H9 (cell line): ENCODE measurements at regions not wholly inside any gene's neighbourhood (a gene's known extent, or its start where the extent isn't known, plus 50 kb on each side); places are given as distances from the start of the nearest gene placed in this dataset.

Experiments
- DNase-seq: peaks from one replicate; pipeline ENCODE4 v3.0.0-alpha.2; 2017
- H2AFZ ChIP-seq: one replicate; pipeline ENCODE4 v1.6.1; 2013; ENCODE audit warnings: mild to moderate bottlenecking, low read length, control low read depth, moderate library complexity
- H2AK5ac ChIP-seq: 2 replicates; pipeline ENCODE4 v1.6.1; 2013; ENCODE audit warnings: low read length, control low read depth, mixed read lengths; ENCODE audit not compliant: insufficient read length
- H2BK120ac ChIP-seq: one replicate; pipeline ENCODE4 v1.6.1; 2013; ENCODE audit warnings: low read depth, mild to moderate bottlenecking, low read length, control low read depth, inconsistent platforms; ENCODE audit not compliant: poor library complexity, severe bottlenecking
- H2BK12ac ChIP-seq: 2 replicates; pipeline ENCODE4 v1.6.1; 2013; ENCODE audit warnings: low read length, control low read depth, mixed read lengths, low read depth; ENCODE audit not compliant: insufficient read length
- H2BK15ac ChIP-seq: 2 replicates; pipeline ENCODE4 v1.6.1; 2013; ENCODE audit warnings: low read depth, low read length, control low read depth
- H2BK20ac ChIP-seq: one replicate; pipeline ENCODE4 v1.6.1; 2013; ENCODE audit warnings: low read depth, mild to moderate bottlenecking, low read length, control low read depth, inconsistent platforms; ENCODE audit not compliant: poor library complexity, severe bottlenecking
- H2BK5ac ChIP-seq: 2 replicates; pipeline ENCODE4 v1.6.1; 2013; ENCODE audit warnings: low read length, control low read depth, mixed read lengths; ENCODE audit not compliant: insufficient read length
- H3K14ac ChIP-seq: 2 replicates; pipeline ENCODE4 v1.6.1; 2013; ENCODE audit warnings: low read length, control low read depth; ENCODE audit not compliant: insufficient read depth
- H3K18ac ChIP-seq: 2 replicates; pipeline ENCODE4 v1.6.1; 2013; ENCODE audit warnings: low read depth, mild to moderate bottlenecking, mixed read lengths, low read length, control low read depth; ENCODE audit not compliant: insufficient read length
- H3K23ac ChIP-seq: 2 replicates; pipeline ENCODE4 v1.6.1; 2013; ENCODE audit warnings: low read length, control low read depth, mixed read lengths, low read depth; ENCODE audit not compliant: insufficient read length
- H3K23me2 ChIP-seq: 2 replicates; pipeline ENCODE4 v1.6.1; 2013; ENCODE audit warnings: low read depth, mild to moderate bottlenecking, mixed read lengths, low read length, control low read depth; ENCODE audit not compliant: insufficient read length, poor library complexity, severe bottlenecking
- H3K27ac ChIP-seq: 2 replicates; pipeline ENCODE4 v1.5.1; 2013; ENCODE audit warnings: low read length, control low read depth, mixed read lengths, low read depth; ENCODE audit not compliant: insufficient read length
- H3K27me3 ChIP-seq: 2 replicates; pipeline ENCODE4 v1.6.1; 2013; ENCODE audit warnings: low read length, control low read depth, inconsistent platforms; ENCODE audit not compliant: insufficient read depth
- H3K4ac ChIP-seq: 2 replicates; pipeline ENCODE4 v1.6.1; 2013; ENCODE audit warnings: low read depth, mild to moderate bottlenecking, control low read depth, inconsistent platforms, low read length, moderate library complexity
- H3K4me1 ChIP-seq: 2 replicates; pipeline ENCODE4 v1.6.1; 2013; ENCODE audit warnings: low read length, control low read depth, inconsistent platforms; ENCODE audit not compliant: insufficient read depth
- H3K4me2 ChIP-seq: 2 replicates; pipeline ENCODE4 v1.6.1; 2013; ENCODE audit warnings: low read length, control low read depth, mixed read lengths; ENCODE audit not compliant: insufficient read length, insufficient read depth
- H3K56ac ChIP-seq: 2 replicates; pipeline ENCODE4 v1.6.1; 2013; ENCODE audit warnings: low read depth, mild to moderate bottlenecking, mixed read lengths, low read length, control low read depth; ENCODE audit not compliant: insufficient read length
- H3K79me1 ChIP-seq: 2 replicates; pipeline ENCODE4 v1.6.1; 2013; ENCODE audit warnings: low read depth, mild to moderate bottlenecking, moderate library complexity, low read length, control low read depth, inconsistent platforms; ENCODE audit not compliant: insufficient read depth, poor library complexity, severe bottlenecking
- H3K79me2 ChIP-seq: 2 replicates; pipeline ENCODE4 v1.6.1; 2013; ENCODE audit warnings: low read length, control low read depth, inconsistent platforms; ENCODE audit not compliant: insufficient read depth
- H3K9ac ChIP-seq: 2 replicates; pipeline ENCODE4 v1.6.1; 2013; ENCODE audit warnings: low read length, control low read depth, mixed read lengths; ENCODE audit not compliant: insufficient read length; ENCODE audit errors: extremely low read depth
- H3K9me3 ChIP-seq: one replicate; pipeline ENCODE4 v1.6.1; 2013; ENCODE audit warnings: low read depth, low read length, inconsistent platforms; ENCODE audit not compliant: control insufficient read depth
- H3T11ph ChIP-seq: one replicate; pipeline ENCODE4 v1.6.1; 2013; ENCODE audit warnings: mild to moderate bottlenecking, low read length, control low read depth, inconsistent platforms
- H4K20me1 ChIP-seq: one replicate; pipeline ENCODE4 v1.6.1; 2013; ENCODE audit not compliant: control insufficient read depth, insufficient read length, insufficient read depth
- H4K5ac ChIP-seq: 2 replicates; pipeline ENCODE4 v1.6.1; 2013; ENCODE audit warnings: low read depth, mild to moderate bottlenecking, mixed read lengths, low read length, control low read depth; ENCODE audit not compliant: insufficient read length
- H4K8ac ChIP-seq: replicated peaks from 2 replicates; pipeline ENCODE4 v1.6.1; 2013; ENCODE audit warnings: low read length, control low read depth, mixed read lengths, low read depth; ENCODE audit not compliant: insufficient read length
- H4K91ac ChIP-seq: 2 replicates; pipeline ENCODE4 v1.6.1; 2013; ENCODE audit warnings: low read depth, mild to moderate bottlenecking, moderate library complexity, mixed read lengths, low read length, control low read depth; ENCODE audit not compliant: insufficient read length
- H3K27ac Mint-ChIP-seq, 3 experiments: 2 replicates in 2 of 3; 3 replicates in 1 of 3; pipeline ENCODE4 v1.8.0; 2020 to 2021; ENCODE audit warnings: mixed read lengths in 3 of 3, mild to moderate bottlenecking in 1 of 3, moderate library complexity in 1 of 3
- H3K27me3 Mint-ChIP-seq: 2 replicates; pipeline ENCODE4 v1.8.0; 2021; ENCODE audit warnings: low read depth, mild to moderate bottlenecking, moderate library complexity, mixed read lengths
- H3K36me3 Mint-ChIP-seq, 3 experiments: 2 replicates in 2 of 3; 3 replicates in 1 of 3; pipeline ENCODE4 v1.8.0; 2020 to 2021; ENCODE audit warnings: low read depth in 3 of 3, mixed read lengths in 3 of 3; ENCODE audit not compliant: insufficient read depth in 1 of 3
- H3K4me1 Mint-ChIP-seq, 2 experiments: 2 replicates each; pipeline ENCODE4 v1.8.0; 2020; ENCODE audit warnings: mixed read lengths in 2 of 2
- H3K4me3 Mint-ChIP-seq, 2 experiments: 2 replicates in 1 of 2; 3 replicates in 1 of 2; pipeline ENCODE4 v1.8.0; 2020 to 2021; ENCODE audit warnings: mild to moderate bottlenecking in 2 of 2, mixed read lengths in 2 of 2, moderate library complexity in 1 of 2
- H3K9me3 Mint-ChIP-seq, 2 experiments: 2 replicates in 1 of 2; 3 replicates in 1 of 2; pipeline ENCODE4 v1.8.0; 2020; ENCODE audit warnings: mild to moderate bottlenecking in 2 of 2, mixed read lengths in 2 of 2, moderate library complexity in 1 of 2
- WGBS: extraction: QIAGEN DNeasy Blood & Tissue Kit; methylation state at CpG from one replicate; pipeline ENCODE4 v1.1.7; 2013; ENCODE audit warnings: missing lambda C conversion rate, low lambda C conversion rate, mixed read lengths; ENCODE audit not compliant: insufficient read length; ENCODE audit errors: extremely low coverage; 5-methylcytosine and 5-hydroxymethylcytosine counted together
- TF ChIP-seq, protein P1 (sequence below): fragments of 200-600 bp; sonication (generic); conservative IDR thresholded peaks from 3 replicates; pipeline ENCODE4 v1.8.0; 2021; ENCODE audit warnings: antibody characterized with exemption, mild to moderate bottlenecking

DNA sequence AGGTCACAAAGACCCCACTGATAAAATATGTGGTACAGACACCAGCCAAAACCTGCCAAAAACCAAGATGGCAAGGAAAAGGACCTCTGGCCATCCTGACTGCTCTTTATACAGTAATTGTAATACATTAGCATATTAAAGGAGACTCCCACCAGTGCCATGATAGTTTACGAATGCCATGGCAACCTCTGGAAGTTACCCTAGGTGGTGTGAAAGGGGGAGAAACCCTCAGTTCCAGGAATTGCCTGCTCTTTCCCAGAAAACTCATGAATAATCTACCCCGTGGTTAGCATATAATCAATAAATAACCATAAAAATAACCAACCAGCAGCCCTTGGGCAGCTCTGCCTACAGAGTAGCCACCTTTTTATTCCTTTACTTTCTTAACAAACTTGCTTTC lies 129.8 kb upstream of the EPB41L3 start:
- Histone ChIP-seq H4K91ac (no peak overlapping the region), H3K79me2 (no peaks in the 10 kb centered on the region), H3T11ph (no peak overlapping the region), H3K23me2 (no peaks in the 10 kb centered on the region), H3K56ac (no peak overlapping the region), H2BK120ac (no peak overlapping the region), H2BK15ac (no peak overlapping the region), H3K18ac (no peak overlapping the region), H3K79me1 (no peaks in the 10 kb centered on the region), H3K23ac (no peak overlapping the region), H4K8ac (no peak overlapping the region), H4K5ac (no peak overlapping the region), H4K20me1 (no peaks in the 10 kb centered on the region), H3K27me3 (no peaks in the 10 kb centered on the region), H3K9ac (no peak overlapping the region), H2AK5ac (no peak overlapping the region), H2BK5ac (no peak overlapping the region), H3K9me3 (no peaks in the 10 kb centered on the region), H3K4me1 (peaks cover 11% of the 10 kb centered on the region; the same call in 1 of the 2 replicates), H2AFZ (no peak overlapping the region), H3K4ac (no peak overlapping the region), H2BK12ac (no peak overlapping the region), H2BK20ac (no peak overlapping the region), H3K4me2 (no peak overlapping the region), H3K27ac (no peak overlapping the region), H3K14ac (no peak overlapping the region)
- Mint-ChIP-seq H3K27ac (no peak overlapping the region; a peak in 1 of 7 replicates), H3K9me3 (no peaks in the 10 kb centered on the region; a peak in 1 of 5 replicates), H3K4me1 (peaks cover 22 to 23% of the 10 kb centered on the region in 2 experiments), H3K27me3 (peaks cover 15% of the 10 kb centered on the region), H3K36me3 (no peaks in the 10 kb centered on the region; a peak in 1 of 7 replicates), H3K4me3 (no peak overlapping the region)
- DNase-seq: no peak
- WGBS: no CpG with 5 or more reads among the region's 2 CpGs
- TF ChIP-seq, protein P1, sequence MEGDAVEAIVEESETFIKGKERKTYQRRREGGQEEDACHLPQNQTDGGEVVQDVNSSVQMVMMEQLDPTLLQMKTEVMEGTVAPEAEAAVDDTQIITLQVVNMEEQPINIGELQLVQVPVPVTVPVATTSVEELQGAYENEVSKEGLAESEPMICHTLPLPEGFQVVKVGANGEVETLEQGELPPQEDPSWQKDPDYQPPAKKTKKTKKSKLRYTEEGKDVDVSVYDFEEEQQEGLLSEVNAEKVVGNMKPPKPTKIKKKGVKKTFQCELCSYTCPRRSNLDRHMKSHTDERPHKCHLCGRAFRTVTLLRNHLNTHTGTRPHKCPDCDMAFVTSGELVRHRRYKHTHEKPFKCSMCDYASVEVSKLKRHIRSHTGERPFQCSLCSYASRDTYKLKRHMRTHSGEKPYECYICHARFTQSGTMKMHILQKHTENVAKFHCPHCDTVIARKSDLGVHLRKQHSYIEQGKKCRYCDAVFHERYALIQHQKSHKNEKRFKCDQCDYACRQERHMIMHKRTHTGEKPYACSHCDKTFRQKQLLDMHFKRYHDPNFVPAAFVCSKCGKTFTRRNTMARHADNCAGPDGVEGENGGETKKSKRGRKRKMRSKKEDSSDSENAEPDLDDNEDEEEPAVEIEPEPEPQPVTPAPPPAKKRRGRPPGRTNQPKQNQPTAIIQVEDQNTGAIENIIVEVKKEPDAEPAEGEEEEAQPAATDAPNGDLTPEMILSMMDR: no peak
